ENCODE measurements at regions not wholly inside any gene's neighbourhood (a gene's known extent, or its start where the extent isn't known, plus 50 kb on each side); places are given as distances from the start of the nearest gene placed in this dataset.

GRCh38 chr9:103942651-103943050 is 151.5 kb upstream of the SMC2 start:
- TF ChIP-seq ATF2 (tag by site-specific recombination; IDR thresholded peaks at IDR 0.05; ENCODE audit: low read depth) (no peak), REST (tag by site-specific recombination; IDR thresholded peaks at IDR 0.05) (no peak), CTCF (tag by site-specific recombination; IDR thresholded peaks at IDR 0.05) (no peak), BCL11A (tag by site-specific recombination; IDR thresholded peaks at IDR 0.05; ENCODE audit: low read depth) (no peak), HOXA7 (CRISPR knock-in tag; IDR thresholded peaks at IDR 0.05; ENCODE audit: borderline replicate concordance) (no peak), ZNF24 (tag by site-specific recombination; IDR thresholded peaks at IDR 0.05) (no peak), ZNF585B (tag by site-specific recombination; IDR thresholded peaks at IDR 0.05) (no peak), GLI4 (tag by site-specific recombination; IDR thresholded peaks at IDR 0.05) (no peak)
- TF ChIP-seq, protein P1, sequence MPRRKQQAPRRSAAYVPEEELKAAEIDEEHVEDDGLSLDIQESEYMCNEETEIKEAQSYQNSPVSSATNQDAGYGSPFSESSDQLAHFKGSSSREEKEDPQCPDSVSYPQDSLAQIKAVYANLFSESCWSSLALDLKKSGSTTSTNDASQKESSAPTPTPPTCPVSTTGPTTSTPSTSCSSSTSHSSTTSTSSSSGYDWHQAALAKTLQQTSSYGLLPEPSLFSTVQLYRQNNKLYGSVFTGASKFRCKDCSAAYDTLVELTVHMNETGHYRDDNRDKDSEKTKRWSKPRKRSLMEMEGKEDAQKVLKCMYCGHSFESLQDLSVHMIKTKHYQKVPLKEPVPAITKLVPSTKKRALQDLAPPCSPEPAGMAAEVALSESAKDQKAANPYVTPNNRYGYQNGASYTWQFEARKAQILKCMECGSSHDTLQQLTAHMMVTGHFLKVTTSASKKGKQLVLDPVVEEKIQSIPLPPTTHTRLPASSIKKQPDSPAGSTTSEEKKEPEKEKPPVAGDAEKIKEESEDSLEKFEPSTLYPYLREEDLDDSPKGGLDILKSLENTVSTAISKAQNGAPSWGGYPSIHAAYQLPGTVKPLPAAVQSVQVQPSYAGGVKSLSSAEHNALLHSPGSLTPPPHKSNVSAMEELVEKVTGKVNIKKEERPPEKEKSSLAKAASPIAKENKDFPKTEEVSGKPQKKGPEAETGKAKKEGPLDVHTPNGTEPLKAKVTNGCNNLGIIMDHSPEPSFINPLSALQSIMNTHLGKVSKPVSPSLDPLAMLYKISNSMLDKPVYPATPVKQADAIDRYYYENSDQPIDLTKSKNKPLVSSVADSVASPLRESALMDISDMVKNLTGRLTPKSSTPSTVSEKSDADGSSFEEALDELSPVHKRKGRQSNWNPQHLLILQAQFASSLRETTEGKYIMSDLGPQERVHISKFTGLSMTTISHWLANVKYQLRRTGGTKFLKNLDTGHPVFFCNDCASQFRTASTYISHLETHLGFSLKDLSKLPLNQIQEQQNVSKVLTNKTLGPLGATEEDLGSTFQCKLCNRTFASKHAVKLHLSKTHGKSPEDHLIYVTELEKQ (tag by site-specific recombination; IDR thresholded peaks at IDR 0.05; ENCODE audit: borderline replicate concordance), result no peak
